CD4-positive, alpha-beta T cell treated with Interleukin-1 beta for 1 hour (primary cell): ENCODE measurements at regions not wholly inside any gene's neighbourhood (a gene's known extent, or its start where the extent isn't known, plus 50 kb on each side); places are given as distances from the start of the nearest gene placed in this dataset.
"Not testable (repeated sequence)": the region's sequence is repeated elsewhere in the genome, so short reads cannot be mapped to it uniquely, and the experiment has no call there.

ENCODE experiments used
- DNase-seq, 2 donors: peaks; one replicate each; pipeline ENCODE4 v3.0.0-alpha.2; 2020 to 2022

- DNase-seq, result no peak
Measured at GRCh38 chr6:3900744-3901336, 51.7 kb downstream of the FAM50B start.

- no peak for DNase-seq
Measured at GRCh38 chr6:3902871-3903648, 53.9 kb downstream of the FAM50B start.

- DNase-seq, result no peak
Measured at GRCh38 chr6:3904518-3904917, 55.3 kb downstream of the FAM50B start.

GRCh38 chr6:3905945-3906845, 57.0 kb downstream of the FAM50B start:
- DNase-seq, result no peak

- no peak for DNase-seq
Measured at GRCh38 chr6:3906846-3907151, 57.6 kb downstream of the FAM50B start.

GRCh38 chr6:3908223-3908622, 59.0 kb downstream of the FAM50B start:
- no peak for DNase-seq

- no peak for DNase-seq
Measured at GRCh38 chr6:3908961-3909360, 59.8 kb downstream of the FAM50B start.

- no peak for DNase-seq
Measured at GRCh38 chr6:3910106-3910663, 61.0 kb downstream of the FAM50B start.

- no peak for DNase-seq
Measured at GRCh38 chr6:3911130-3911529, 62.0 kb downstream of the FAM50B start.

GRCh38 chr6:3911614-3912336, 62.6 kb downstream of the FAM50B start:
- DNase-seq, result no peak

- no peak for DNase-seq
Measured at GRCh38 chr6:3912361-3913076, 63.3 kb downstream of the FAM50B start.

- DNase-seq, result no peak
Measured at GRCh38 chr6:3913077-3913957, 64.1 kb downstream of the FAM50B start.

GRCh38 chr6:3913958-3914337, 64.8 kb downstream of the FAM50B start:
- DNase-seq, result no peak

- peak in 1 of 2 donors; percentile 43 for DNase-seq
Measured at GRCh38 chr6:3915076-3915791, 66.1 kb downstream of the FAM50B start.

- DNase-seq, result no peak
Measured at GRCh38 chr6:3916211-3916610, 67.0 kb downstream of the FAM50B start.

GRCh38 chr6:3916749-3917148, 67.6 kb downstream of the FAM50B start:
- DNase-seq, result not testable (repeated sequence)

- DNase-seq, result no peak
Measured at GRCh38 chr6:3918469-3918868, 69.3 kb downstream of the FAM50B start.

GRCh38 chr6:3919130-3919628, 70.0 kb downstream of the FAM50B start:
- no peak for DNase-seq

- no peak for DNase-seq
Measured at GRCh38 chr6:3919849-3920248, 70.7 kb downstream of the FAM50B start.

- DNase-seq, result no peak
Measured at GRCh38 chr6:3920321-3920720, 71.1 kb downstream of the FAM50B start.
